PC-3 (cell line): ENCODE measurements at regions not wholly inside any gene's neighbourhood (a gene's known extent, or its start where the extent isn't known, plus 50 kb on each side); places are given as distances from the start of the nearest gene placed in this dataset.

Source experiments
- ATAC-seq: fragments of 200-7000 bp; cut with Tn5 transposase; 2 replicates; pipeline ENCODE4 v1.9.1; 2020; ENCODE audit warnings: mild to moderate bottlenecking, moderate library complexity
- BruUV-seq: library from RNA; stranded (reverse); fragments of 400-500 nt; replicated peaks from 2 replicates; lab custom pipeline; 2021; lab: Mats Ljungman, UMichigan
- CTCF ChIA-PET: fragments of 300-600 bp; sonication (Branson Sonifier 250); formaldehyde crosslinking; loops from one replicate; lab custom pipeline; 2022; ENCODE audit warnings: antibody characterized with exemption; lab: Charles Lee
- POLR2A ChIA-PET: fragments of 300-600 bp; sonication (Branson Sonifier 250); formaldehyde crosslinking; loops from one replicate; lab custom pipeline; 2022; ENCODE audit warnings: antibody characterized with exemption; ENCODE audit not compliant: unreplicated experiment; lab: Charles Lee
- DNase-seq: peaks from one replicate; pipeline ENCODE4 v3.0.0-alpha.2; 2015
- H2AFZ ChIP-seq: fragments of 300-600 bp; sonication (generic); 2 replicates; pipeline ENCODE4 v1.6.0; 2016; ENCODE audit warnings: antibody characterized with exemption, low read length
- H3F3A ChIP-seq: fragments of 300-600 bp; sonication (generic); one replicate; pipeline ENCODE4 v1.6.0; 2017; ENCODE audit warnings: antibody characterized with exemption, low read length, control low read depth, mild to moderate bottlenecking; ENCODE audit not compliant: unreplicated experiment
- H3K27ac ChIP-seq: fragments of 300-600 bp; sonication (generic); 2 replicates; pipeline ENCODE4 v1.5.1; 2016; ENCODE audit warnings: mild to moderate bottlenecking, low read length
- H3K27me3 ChIP-seq: fragments of 300-600 bp; sonication (generic); 2 replicates; pipeline ENCODE4 v1.6.1; 2016; ENCODE audit warnings: low read length, mixed read lengths
- H3K36me3 ChIP-seq: fragments of 300-600 bp; sonication (generic); 2 replicates; pipeline ENCODE4 v1.6.1; 2016; ENCODE audit warnings: low read depth, mixed run types, low read length, mixed read lengths
- H3K4me1 ChIP-seq: fragments of 300-600 bp; sonication (generic); 2 replicates; pipeline ENCODE4 v1.5.1; 2016; ENCODE audit warnings: low read length; ENCODE audit not compliant: insufficient read depth
- H3K4me2 ChIP-seq: fragments of 300-600 bp; sonication (generic); 2 replicates; pipeline ENCODE4 v1.6.0; 2016; ENCODE audit warnings: low read length
- H3K4me3 ChIP-seq: fragments of 300-600 bp; sonication (generic); 2 replicates; pipeline ENCODE4 v1.5.1; 2016; ENCODE audit warnings: mild to moderate bottlenecking, low read length, mixed read lengths
- H3K79me2 ChIP-seq: fragments of 300-600 bp; sonication (generic); 2 replicates; pipeline ENCODE4 v1.6.1; 2017; ENCODE audit warnings: low read length, mixed read lengths
- H3K9ac ChIP-seq: fragments of 300-600 bp; sonication (generic); 2 replicates; pipeline ENCODE4 v1.6.0; 2016; ENCODE audit warnings: mild to moderate bottlenecking, low read length
- H3K9me2 ChIP-seq: fragments of 300-600 bp; sonication (generic); replicated peaks from 2 replicates; pipeline ENCODE4 v1.6.1; 2016; ENCODE audit warnings: mixed run types, low read length, mixed read lengths
- H3K9me3 ChIP-seq: fragments of 300-600 bp; sonication (generic); 2 replicates; pipeline ENCODE4 v1.6.1; 2016; ENCODE audit warnings: low read length, mixed read lengths
- H4K20me1 ChIP-seq: fragments of 300-600 bp; sonication (generic); 2 replicates; pipeline ENCODE4 v1.6.1; 2016; ENCODE audit warnings: low read length, mixed read lengths
- CTCF ChIP-seq: fragments of 300-600 bp; sonication (generic); conservative IDR thresholded peaks from 2 replicates; pipeline ENCODE4 v1.5.1; 2017; ENCODE audit warnings: antibody characterized with exemption, low read depth, mild to moderate bottlenecking, low read length
- EZH2 ChIP-seq: fragments of 300-600 bp; sonication (generic); IDR thresholded peaks from one replicate; pipeline ENCODE4 v1.6.1; 2017; ENCODE audit warnings: antibody characterized with exemption, mild to moderate bottlenecking, low read length; ENCODE audit not compliant: unreplicated experiment
- EZH2phosphoT487 ChIP-seq: fragments of 300-600 bp; sonication (generic); IDR thresholded peaks from 2 replicates; pipeline ENCODE4 v1.6.1; 2018; ENCODE audit warnings: mild to moderate bottlenecking, antibody characterized with exemption, low read length, borderline replicate concordance
- intact Hi-C: fragments of 100-400 bp; cut with micrococcal nuclease; formaldehyde crosslinking; loops from 2 replicates; pipeline ENCODE4 v1.9.0; 2023

- Histone ChIP-seq H3K4me3 (no peak overlapping the region), H3K9ac (no peak overlapping the region), H2AFZ (no peak overlapping the region), H3K9me3 (no peaks in the 10 kb centered on the region), H3K9me2 (no peaks in the 10 kb centered on the region), H4K20me1 (no peaks in the 10 kb centered on the region), H3K36me3 (no peaks in the 10 kb centered on the region), H3K27ac (no peak overlapping the region), H3F3A (no peaks in the 10 kb centered on the region), H3K27me3 (peaks cover 4% of the 10 kb centered on the region), H3K79me2 (no peaks in the 10 kb centered on the region), H3K4me1 (no peaks in the 10 kb centered on the region), H3K4me2 (no peak overlapping the region)
- ChIA-PET CTCF (no interaction called here), POLR2A (no interaction called here)
- ATAC-seq, result no peak
- TF ChIP-seq CTCF (no peak), EZH2phosphoT487 (no peak), EZH2 (no peak)
- no TSS peak for BruUV-seq
- intact Hi-C loops, result no loop called here
- DNase-seq, result no peak
These were observed 230.8 kb upstream of the NAV3 start for GRCh38 chr12:77599782-77600467.

- H3K4me3 ChIP-seq, result no peak overlapping the region
- intact Hi-C loops, result no loop called here
- no peak overlapping the region for H3K9ac ChIP-seq
- no peak overlapping the region for H3K27ac ChIP-seq
- no peaks in the 10 kb centered on the region for H3K36me3 ChIP-seq
- ChIA-PET CTCF (no interaction called here), POLR2A (no interaction called here)
- no peaks in the 10 kb centered on the region for H3K4me1 ChIP-seq
- peaks cover 8% of the 10 kb centered on the region; the same call in 1 of the 2 replicates for H3K27me3 ChIP-seq
- no peak overlapping the region for H3K4me2 ChIP-seq
- BruUV-seq, result no TSS peak
- no peak for ATAC-seq
- no peaks in the 10 kb centered on the region for H3K79me2 ChIP-seq
- H3K9me3 ChIP-seq, result no peaks in the 10 kb centered on the region
- H2AFZ ChIP-seq, result no peak overlapping the region
- no peaks in the 10 kb centered on the region for H3F3A ChIP-seq
- H4K20me1 ChIP-seq, result no peaks in the 10 kb centered on the region
- no peaks in the 10 kb centered on the region for H3K9me2 ChIP-seq
- no peak for DNase-seq
- TF ChIP-seq EZH2phosphoT487 (no peak), EZH2 (no peak), CTCF (no peak)
These were observed 236.3 kb upstream of the NAV3 start for GRCh38 chr12:77594366-77594765.

GRCh38 chr12:77592836-77593235 is 237.9 kb upstream of the NAV3 start:
- Histone ChIP-seq H4K20me1 (no peaks in the 10 kb centered on the region), H3K36me3 (no peaks in the 10 kb centered on the region), H3K9ac (no peak overlapping the region), H3K4me1 (no peaks in the 10 kb centered on the region), H3K27ac (no peak overlapping the region), H3K9me2 (no peaks in the 10 kb centered on the region), H3F3A (no peaks in the 10 kb centered on the region), H3K4me3 (no peak overlapping the region), H2AFZ (no peak overlapping the region), H3K79me2 (no peaks in the 10 kb centered on the region), H3K9me3 (no peaks in the 10 kb centered on the region), H3K27me3 (peaks cover 8% of the 10 kb centered on the region; the same call in 1 of the 2 replicates), H3K4me2 (no peak overlapping the region)
- ChIA-PET POLR2A (no interaction called here), CTCF (no interaction called here)
- DNase-seq (no peak), ATAC-seq (no peak)
- intact Hi-C loops, result no loop called here
- TF ChIP-seq EZH2phosphoT487, result no peak
- TF ChIP-seq CTCF, result no peak
- BruUV-seq, result no TSS peak
